ENCODE measurements at regions not wholly inside any gene's neighbourhood (a gene's known extent, or its start where the extent isn't known, plus 50 kb on each side); places are given as distances from the start of the nearest gene placed in this dataset.

DNA sequence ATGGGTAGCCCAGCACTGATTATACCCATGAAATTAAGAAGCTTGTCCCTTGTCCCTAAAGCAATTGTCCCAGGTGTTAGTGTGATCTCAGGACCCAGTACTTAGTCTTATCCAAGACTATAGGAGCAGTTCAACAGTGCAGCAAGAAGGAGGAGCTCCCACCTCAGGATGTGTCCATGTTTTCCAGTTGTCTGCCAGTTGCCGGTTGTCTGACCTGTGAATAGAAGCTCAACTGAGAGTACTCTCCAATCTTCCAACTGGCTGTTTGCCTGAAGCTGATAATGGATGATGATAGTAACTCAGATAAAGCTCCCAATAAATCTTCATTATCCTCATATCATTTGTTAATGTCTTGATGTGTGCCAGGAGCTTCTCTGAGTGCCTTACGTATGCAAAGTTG is 107.2 kb upstream of the HTR2A start:
- TF ChIP-seq, protein P1, sequence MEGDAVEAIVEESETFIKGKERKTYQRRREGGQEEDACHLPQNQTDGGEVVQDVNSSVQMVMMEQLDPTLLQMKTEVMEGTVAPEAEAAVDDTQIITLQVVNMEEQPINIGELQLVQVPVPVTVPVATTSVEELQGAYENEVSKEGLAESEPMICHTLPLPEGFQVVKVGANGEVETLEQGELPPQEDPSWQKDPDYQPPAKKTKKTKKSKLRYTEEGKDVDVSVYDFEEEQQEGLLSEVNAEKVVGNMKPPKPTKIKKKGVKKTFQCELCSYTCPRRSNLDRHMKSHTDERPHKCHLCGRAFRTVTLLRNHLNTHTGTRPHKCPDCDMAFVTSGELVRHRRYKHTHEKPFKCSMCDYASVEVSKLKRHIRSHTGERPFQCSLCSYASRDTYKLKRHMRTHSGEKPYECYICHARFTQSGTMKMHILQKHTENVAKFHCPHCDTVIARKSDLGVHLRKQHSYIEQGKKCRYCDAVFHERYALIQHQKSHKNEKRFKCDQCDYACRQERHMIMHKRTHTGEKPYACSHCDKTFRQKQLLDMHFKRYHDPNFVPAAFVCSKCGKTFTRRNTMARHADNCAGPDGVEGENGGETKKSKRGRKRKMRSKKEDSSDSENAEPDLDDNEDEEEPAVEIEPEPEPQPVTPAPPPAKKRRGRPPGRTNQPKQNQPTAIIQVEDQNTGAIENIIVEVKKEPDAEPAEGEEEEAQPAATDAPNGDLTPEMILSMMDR (IDR thresholded peaks at IDR 0.05) = no peak
- no peak for TF ChIP-seq POLR2A (IDR thresholded peaks at IDR 0.05)

All from heart left ventricle (tissue), 13 donors.